HCT116 (cell line): ENCODE measurements at regions not wholly inside any gene's neighbourhood (a gene's known extent, or its start where the extent isn't known, plus 50 kb on each side); places are given as distances from the start of the nearest gene placed in this dataset.

ENCODE experiments used
- ATAC-seq: fragments of 200-7000 bp; cut with Tn5 transposase; 2 replicates; pipeline ENCODE4 v1.9.1; 2020; ENCODE audit warnings: mild to moderate bottlenecking, moderate library complexity
- BruUV-seq: library from RNA; stranded (reverse); fragments of 400-500 nt; replicated peaks from 2 replicates; lab custom pipeline; 2021; lab: Mats Ljungman, UMichigan
- CTCF ChIA-PET: fragments of 300-600 bp; sonication (Branson Sonifier 250); formaldehyde crosslinking; loops from one replicate; lab custom pipeline; 2021; ENCODE audit warnings: antibody characterized with exemption; lab: Charles Lee
- POLR2A ChIA-PET: fragments of 300-600, 350-600 bp; sonication (Branson Sonifier 250); formaldehyde crosslinking; loops from one replicate; lab custom pipeline; 2021; ENCODE audit warnings: antibody characterized with exemption; lab: Charles Lee
- RAD21 ChIA-PET, 2 experiments: fragments of 300-600 bp; sonication (Branson Sonifier 250); formaldehyde crosslinking; loops; one replicate each; lab custom pipeline; 2023; ENCODE audit warnings: low total read pairs in 2 of 2; ENCODE audit not compliant: uncharacterized antibody in 2 of 2, unreplicated experiment in 2 of 2, low non-redundant PET in 1 of 2; lab: Charles Lee
- DNase-seq: peaks from one replicate; pipeline ENCODE4 v3.0.0-alpha.2; 2010; ENCODE audit warnings: low read depth, low spot score
- H2AFZ ChIP-seq: fragments of 200-600 bp; shearing (Covaris generic), sonication (generic); 2 replicates; pipeline ENCODE4 v1.6.1; 2017; ENCODE audit warnings: low read depth, mixed run types, mixed read lengths, antibody characterized with exemption, low read length; ENCODE audit not compliant: poor library complexity, severe bottlenecking
- H3K27ac ChIP-seq: 2 replicates; pipeline ENCODE4 v1.5.1; 2012; ENCODE audit warnings: low read depth, low read length
- H3K27me3 ChIP-seq: fragments of 200-600 bp; sonication (generic); 2 replicates; pipeline ENCODE4 v1.6.1; 2016; ENCODE audit warnings: mixed run types, low read length, mixed read lengths; ENCODE audit not compliant: insufficient read depth
- H3K36me3 ChIP-seq, 2 experiments: fragments of 200-500 bp in 1 of 2; fragments of 200-600 bp in 1 of 2; sonication (Bioruptor generic) in 1 of 2; sonication (generic) in 1 of 2; 2 replicates each; pipeline versions ENCODE4 v1.5.1 to v1.6.1; 2014 to 2016; ENCODE audit warnings: low read length in 2 of 2, inconsistent platforms in 1 of 2, mixed read lengths in 1 of 2, mixed run types in 1 of 2; ENCODE audit not compliant: insufficient read depth in 2 of 2, control insufficient read depth in 1 of 2
- H3K4me1 ChIP-seq, 2 experiments: fragments of 200-600 bp in 1 of 2; sonication (generic) in 1 of 2; 2 replicates each; pipeline versions ENCODE4 v1.5.1 to v1.6.1; 2012 to 2017; ENCODE audit warnings: low read length in 2 of 2, inconsistent platforms in 1 of 2, mild to moderate bottlenecking in 1 of 2, mixed read lengths in 1 of 2, mixed run types in 1 of 2, moderate library complexity in 1 of 2; ENCODE audit not compliant: insufficient read depth in 2 of 2, control insufficient read depth in 1 of 2
- H3K4me2 ChIP-seq: fragments of 200-600 bp; sonication (generic); 2 replicates; pipeline ENCODE4 v1.6.1; 2017; ENCODE audit warnings: mixed run types, low read length, mixed read lengths
- H3K4me3 ChIP-seq, 2 experiments: fragments of 200-600 bp in 1 of 2; sonication (generic) in 1 of 2; replicated peaks in 1 of 2; 2 replicates each; pipeline ENCODE4 v1.5.1; 2011 to 2016; ENCODE audit warnings: low read length in 2 of 2, control low read depth in 1 of 2, low read depth in 1 of 2, mild to moderate bottlenecking in 1 of 2, mixed read lengths in 1 of 2, mixed run types in 1 of 2
- H3K79me2 ChIP-seq: fragments of 200-600 bp; sonication (generic); 2 replicates; pipeline ENCODE4 v1.6.1; 2017; ENCODE audit warnings: mild to moderate bottlenecking, mixed run types, low read length, moderate library complexity, mixed read lengths; ENCODE audit not compliant: insufficient read depth
- H3K9ac ChIP-seq: fragments of 200-600 bp; sonication (generic); 2 replicates; pipeline ENCODE4 v1.6.1; 2016; ENCODE audit warnings: low read length, mixed read lengths
- H3K9me2 ChIP-seq: fragments of 200-600 bp; sonication (generic), shearing (Covaris generic); 2 replicates; pipeline ENCODE4 v1.6.1; 2017; ENCODE audit warnings: mixed run types, mild to moderate bottlenecking, moderate library complexity; ENCODE audit not compliant: insufficient read depth
- H3K9me3 ChIP-seq, 2 experiments: fragments of 200-500 bp in 1 of 2; fragments of 200-600 bp in 1 of 2; sonication (Bioruptor generic) in 1 of 2; sonication (generic) in 1 of 2; 2 replicates each; pipeline ENCODE4 v1.6.1; 2014 to 2017; ENCODE audit warnings: low read length in 2 of 2, mixed read lengths in 2 of 2, inconsistent platforms in 1 of 2, low read depth in 1 of 2, mild to moderate bottlenecking in 1 of 2, mixed run types in 1 of 2, moderate library complexity in 1 of 2; ENCODE audit not compliant: control insufficient read depth in 1 of 2, insufficient read depth in 1 of 2
- H4K20me1 ChIP-seq: fragments of 200-600 bp; sonication (generic), shearing (Covaris generic); 2 replicates; pipeline ENCODE4 v1.6.1; 2017; ENCODE audit warnings: mixed run types, mild to moderate bottlenecking, moderate library complexity; ENCODE audit not compliant: insufficient read depth
- ATF3 ChIP-seq: IDR thresholded peaks from 2 replicates; pipeline ENCODE4 v1.6.1; 2012
- CBX3 ChIP-seq: IDR thresholded peaks from 2 replicates; pipeline ENCODE4 v1.6.1; 2012; ENCODE audit warnings: low read depth
- FOSL1 ChIP-seq: IDR thresholded peaks from 2 replicates; pipeline ENCODE4 v1.6.1; 2012; ENCODE audit warnings: low read depth
- JUND ChIP-seq: IDR thresholded peaks from 2 replicates; pipeline ENCODE4 v1.6.1; 2012
- POLR2A ChIP-seq: IDR thresholded peaks from 2 replicates; pipeline ENCODE4 v1.7.0; 2011; ENCODE audit warnings: borderline replicate concordance; ENCODE audit not compliant: insufficient read depth, insufficient read length; ENCODE audit errors: extremely low read depth
- POLR2AphosphoS5 ChIP-seq: IDR thresholded peaks from 2 replicates; pipeline ENCODE4 v1.6.1; 2011; ENCODE audit warnings: mild to moderate bottlenecking, low read depth, low read length, moderate library complexity
- RAD21 ChIP-seq: IDR thresholded peaks from 2 replicates; pipeline ENCODE4 v1.6.1; 2012; ENCODE audit warnings: low read depth, mild to moderate bottlenecking
- REST ChIP-seq: IDR thresholded peaks from 2 replicates; pipeline ENCODE4 v1.6.1; 2012; ENCODE audit warnings: low read depth
- SIN3A ChIP-seq: IDR thresholded peaks from 2 replicates; pipeline ENCODE4 v1.6.1; 2012; ENCODE audit warnings: low read depth
- SRF ChIP-seq: IDR thresholded peaks from 2 replicates; pipeline ENCODE4 v1.6.1; 2012; ENCODE audit warnings: low read depth
- TCF7L2 ChIP-seq: IDR thresholded peaks from 2 replicates; pipeline ENCODE4 v1.7.0; 2011; ENCODE audit warnings: borderline replicate concordance, inconsistent platforms; ENCODE audit not compliant: insufficient read depth, insufficient read length; ENCODE audit errors: extremely low read depth
- ZFX ChIP-seq: fragments of 450-650 bp; IDR thresholded peaks from 2 replicates; pipeline ENCODE4 v1.6.1; 2017
- ZNF274 ChIP-seq: fragments of 200-500 bp; sonication (Bioruptor generic); IDR thresholded peaks from 2 replicates; pipeline ENCODE4 v1.6.1; 2014; ENCODE audit warnings: mild to moderate bottlenecking, low read depth, low read length, inconsistent platforms
- intact Hi-C: fragments of 100-400 bp; cut with micrococcal nuclease; formaldehyde crosslinking; loops from 2 replicates; pipeline ENCODE4 v1.10.0; 2022
- TF ChIP-seq, protein P1 (sequence below): IDR thresholded peaks from 2 replicates; pipeline ENCODE4 v1.6.1; 2012

DNA sequence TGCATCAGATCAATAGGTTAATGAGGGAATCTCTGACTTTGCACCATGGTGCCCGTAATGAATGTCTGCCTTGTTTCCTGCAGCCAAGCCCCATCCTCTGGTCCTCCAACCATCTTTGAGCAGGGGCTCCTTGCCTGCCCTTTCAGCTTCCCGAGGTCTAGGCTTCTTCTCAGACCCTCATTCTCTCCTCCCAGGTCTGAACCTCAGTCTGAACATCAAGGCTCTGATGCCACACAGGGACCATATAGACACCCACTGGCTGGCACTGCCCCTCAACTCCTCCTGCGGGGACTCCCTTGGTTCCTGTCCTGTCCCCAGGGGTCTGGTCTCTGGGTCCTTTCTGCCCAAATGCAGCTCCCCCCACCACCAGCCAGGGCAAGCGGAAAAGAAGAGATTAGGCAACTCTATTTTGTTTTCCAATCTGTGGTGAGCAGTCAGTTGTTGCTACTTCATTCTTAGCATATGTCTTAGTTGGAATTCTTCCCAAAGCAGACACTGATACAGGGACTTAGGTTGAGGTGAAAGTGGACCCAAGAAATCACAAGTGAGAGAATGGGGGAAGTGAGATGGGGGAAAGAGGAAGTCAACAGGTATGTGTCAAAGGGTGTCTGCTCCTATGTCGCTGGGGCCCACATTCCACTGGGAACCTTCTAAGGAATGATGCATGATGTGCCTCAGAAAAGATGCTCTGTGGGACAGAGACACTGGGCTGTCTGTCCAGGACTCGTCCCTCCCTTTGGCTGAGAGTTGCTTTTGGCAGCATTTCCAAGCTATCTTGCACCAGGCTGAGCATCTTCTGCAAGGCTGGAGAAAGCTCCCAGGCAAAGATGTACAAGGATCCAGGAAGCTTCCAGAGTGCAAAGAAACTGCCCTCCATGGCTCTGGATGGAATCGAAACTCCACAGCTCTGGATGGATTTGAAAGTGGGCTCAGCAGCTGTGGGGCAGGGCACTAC lies 1096.5 kb upstream of the TMEM132C start:
- Histone ChIP-seq H3K9me2 (no peaks in the 10 kb centered on the region), H3K4me3 (no peak overlapping the region), H3K79me2 (no peaks in the 10 kb centered on the region), H3K9ac (no peak overlapping the region), H3K4me1 (peaks cover 1 to 7% of the 10 kb centered on the region in 2 experiments; a peak in 3 of 4 replicates), H3K27ac (no peak overlapping the region), H3K27me3 (no peaks in the 10 kb centered on the region), H2AFZ (no peak overlapping the region), H3K4me2 (no peak overlapping the region), H4K20me1 (no peaks in the 10 kb centered on the region), H3K9me3 (no peaks in the 10 kb centered on the region), H3K36me3 (no peaks in the 10 kb centered on the region)
- RAD21 ChIA-PET = no interaction called here
- POLR2A ChIA-PET = no interaction called here
- ATAC-seq (no peak), DNase-seq (no peak)
- intact Hi-C loops = no loop called here
- no peak for TF ChIP-seq JUND
- TF ChIP-seq RAD21 = no peak
- TF ChIP-seq CBX3 = no peak
- TF ChIP-seq ATF3 = no peak
- TF ChIP-seq TCF7L2 = no peak
- no peak for TF ChIP-seq SIN3A
- TF ChIP-seq POLR2A = no peak
- no TSS peak for BruUV-seq
- CTCF ChIA-PET = interaction anchor here (0.6 kb wide), 1 partner anchor 295 kb away, joined by 4 read pairs; no protein-coding TSS in a partner anchor

DNA sequence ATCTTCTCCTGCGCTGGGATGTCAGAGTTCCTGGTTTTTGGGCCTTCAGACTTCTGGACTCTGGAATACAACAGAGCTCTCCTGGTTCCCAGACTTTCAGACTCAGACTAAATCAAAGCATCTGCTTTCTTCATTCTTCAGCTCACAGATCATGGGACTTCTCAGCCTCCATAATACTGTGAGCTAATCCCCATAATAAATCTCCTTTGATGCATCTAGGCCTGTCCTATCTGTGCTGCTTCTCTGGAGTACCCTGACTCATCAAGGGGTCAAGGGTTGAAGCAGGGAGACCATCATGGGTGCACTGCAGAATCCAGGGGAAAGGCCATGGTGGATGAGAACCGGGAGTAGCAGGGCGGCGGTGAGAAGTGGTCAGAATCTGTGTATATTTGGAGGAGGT lies 1094.1 kb upstream of the TMEM132C start:
- POLR2A ChIA-PET = no interaction called here
- H3K4me1 ChIP-seq = no peaks in the 10 kb centered on the region

More for the DNA sequence above, 1094.1 kb upstream of the TMEM132C start:
- BruUV-seq = no TSS peak
- no peaks in the 10 kb centered on the region for H3K36me3 ChIP-seq
- no peak overlapping the region for H3K4me2 ChIP-seq
- RAD21 ChIA-PET = no interaction called here
- no peak overlapping the region for H3K9ac ChIP-seq
- no peak for TF ChIP-seq SRF
- no peak for TF ChIP-seq RAD21
- TF ChIP-seq SIN3A = no peak
- no peak for TF ChIP-seq REST
- TF ChIP-seq FOSL1 = no peak
- no peak for TF ChIP-seq ZFX
- no peak for TF ChIP-seq POLR2AphosphoS5
- TF ChIP-seq, protein P1, sequence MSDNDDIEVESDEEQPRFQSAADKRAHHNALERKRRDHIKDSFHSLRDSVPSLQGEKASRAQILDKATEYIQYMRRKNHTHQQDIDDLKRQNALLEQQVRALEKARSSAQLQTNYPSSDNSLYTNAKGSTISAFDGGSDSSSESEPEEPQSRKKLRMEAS = no peak
- TF ChIP-seq ZNF274 = no peak
- no peak for TF ChIP-seq ATF3
- TF ChIP-seq, all 23 proteins: peak for 0
- no peak overlapping the region for H3K4me3 ChIP-seq
- intact Hi-C loops = no loop called here
- H2AFZ ChIP-seq = no peak overlapping the region
- H3K9me2 ChIP-seq = no peaks in the 10 kb centered on the region
- CTCF ChIA-PET = no interaction called here
- H4K20me1 ChIP-seq = no peaks in the 10 kb centered on the region
- no peak overlapping the region for H3K27ac ChIP-seq
- DNase-seq (no peak), ATAC-seq (no peak)
- H3K27me3 ChIP-seq = no peaks in the 10 kb centered on the region
- peaks cover 4 to 15% of the 10 kb centered on the region in 2 experiments; a peak in 3 of 4 replicates for H3K9me3 ChIP-seq
- H3K79me2 ChIP-seq = no peaks in the 10 kb centered on the region
